SK-N-DZ (cell line): ENCODE measurements at regions not wholly inside any gene's neighbourhood (a gene's known extent, or its start where the extent isn't known, plus 50 kb on each side); places are given as distances from the start of the nearest gene placed in this dataset.

ENCODE experiments used
- DNase-seq: peaks from one replicate; pipeline ENCODE4 v3.0.0-alpha.2; 2015; ENCODE audit warnings: low spot score

- no peak for DNase-seq
Observed at GRCh38 chr2:208545403-208546042, 138.9 kb downstream of the PTH2R start.

- DNase-seq: no peak
Observed at GRCh38 chr2:208546107-208546506, 139.5 kb downstream of the PTH2R start.

- DNase-seq: no peak
Observed at GRCh38 chr2:208546860-208547650, 140.5 kb downstream of the PTH2R start.

GRCh38 chr2:208548700-208549099 is 142.1 kb downstream of the PTH2R start:
- no peak for DNase-seq

GRCh38 chr2:208549546-208550158 is 143.1 kb downstream of the PTH2R start:
- no peak for DNase-seq

GRCh38 chr2:208552943-208553342 is 146.4 kb downstream of the PTH2R start:
- DNase-seq: no peak

- DNase-seq: peak; percentile 88
Observed at GRCh38 chr2:208556983-208557484, 150.4 kb downstream of the PTH2R start.

GRCh38 chr2:208565690-208566416 is 159.3 kb downstream of the PTH2R start:
- no peak for DNase-seq

GRCh38 chr2:208568203-208568602 is 161.6 kb downstream of the PTH2R start:
- no peak for DNase-seq

- no peak for DNase-seq
Observed at GRCh38 chr2:208570066-208570465, 163.5 kb downstream of the PTH2R start.

- DNase-seq: peak; percentile 13
Observed at GRCh38 chr2:208570851-208571763, 164.5 kb downstream of the PTH2R start.

GRCh38 chr2:208571764-208572131 is 165.2 kb downstream of the PTH2R start:
- no peak for DNase-seq

GRCh38 chr2:208573569-208573968 is 167.0 kb downstream of the PTH2R start:
- no peak for DNase-seq

GRCh38 chr2:208579678-208580077 is 173.1 kb downstream of the PTH2R start:
- no peak for DNase-seq

- DNase-seq: peak; percentile 15
Observed at GRCh38 chr2:208584378-208584985, 177.9 kb downstream of the PTH2R start.

GRCh38 chr2:208586516-208586915 is 179.9 kb downstream of the PTH2R start:
- DNase-seq: no peak

GRCh38 chr2:208594642-208595385 is 188.2 kb downstream of the PTH2R start:
- no peak for DNase-seq

GRCh38 chr2:208595386-208596275 is 189.0 kb downstream of the PTH2R start:
- DNase-seq: no peak

- no peak for DNase-seq
Observed at GRCh38 chr2:208607694-208608093, 201.1 kb downstream of the PTH2R start.
